K562 (cell line): ENCODE measurements at regions not wholly inside any gene's neighbourhood (a gene's known extent, or its start where the extent isn't known, plus 50 kb on each side); places are given as distances from the start of the nearest gene placed in this dataset.

ENCODE experiments used
- ATAC-seq: fragments of 200-7000 bp; cut with Tn5 transposase; 3 replicates; pipeline ENCODE4 v1.9.1; 2020; ENCODE audit warnings: moderate library complexity
- BruUV-seq: library from RNA; stranded (reverse); fragments of 400-500 nt; replicated peaks from 2 replicates; lab custom pipeline; 2021; lab: Mats Ljungman, UMichigan
- CTCF ChIA-PET: fragments of 300-600 bp; formaldehyde crosslinking; extraction: SDS; loops from one replicate; lab custom pipeline; 2021; ENCODE audit warnings: low intra/inter-chr PET ratio; lab: Yijun Ruan, JAX
- POLR2A ChIA-PET: fragments of 300-600, 350-650 bp; sonication (Branson Sonifier 250); formaldehyde crosslinking; extraction: SDS; loops from one replicate; lab custom pipeline; 2021; ENCODE audit warnings: antibody characterized with exemption, inconsistent platforms; lab: Yijun Ruan, JAX
- DNase-seq, 4 experiments: peaks; one replicate each; pipeline versions ENCODE4 v3.0.0 to v3.0.0-alpha.2; 2011 to 2018; ENCODE audit warnings: low spot score in 3 of 4, mixed read lengths in 3 of 4; ENCODE audit errors: extremely low read depth in 1 of 4
- FAIRE-seq: peaks from 2 replicates; lab custom pipeline; 2011; peaks lifted over from hg19 to GRCh38; lab: Jason Lieb, UNC
- H2AFZ ChIP-seq: 2 replicates; pipeline ENCODE4 v1.6.0; 2011; ENCODE audit warnings: low read depth, low read length, control low read depth, inconsistent platforms
- H3K27ac ChIP-seq: fragments of 200-600 bp; 3 replicates; pipeline ENCODE4 v1.8.0; 2011; ENCODE audit warnings: low read depth, mild to moderate bottlenecking, control low read depth, inconsistent platforms, low read length, moderate library complexity, mixed read lengths; ENCODE audit errors: extremely low read depth
- H3K27me3 ChIP-seq, 2 experiments: fragments of 300-600 bp in 1 of 2; 2 replicates in 1 of 2; 3 replicates in 1 of 2; pipeline versions ENCODE4 v1.6.0 to v1.8.0; 2011; ENCODE audit warnings: inconsistent platforms in 2 of 2, low read length in 2 of 2, mild to moderate bottlenecking in 1 of 2, mixed read lengths in 1 of 2, moderate library complexity in 1 of 2; ENCODE audit not compliant: control insufficient read depth in 2 of 2, insufficient read depth in 2 of 2
- H3K36me3 ChIP-seq: fragments of 300-600 bp; 3 replicates; pipeline ENCODE4 v1.8.0; 2011; ENCODE audit warnings: mild to moderate bottlenecking, low read length, inconsistent platforms; ENCODE audit not compliant: control insufficient read depth, insufficient read depth
- H3K4me1 ChIP-seq, 2 experiments: fragments of 200-600 bp in 1 of 2; replicated peaks in 1 of 2; 2 replicates in 1 of 2; 3 replicates in 1 of 2; pipeline versions ENCODE4 v1.5.1 to v1.8.0; 2011; ENCODE audit warnings: inconsistent platforms in 2 of 2, low read length in 2 of 2, mild to moderate bottlenecking in 1 of 2, mixed read lengths in 1 of 2, moderate library complexity in 1 of 2; ENCODE audit not compliant: control insufficient read depth in 2 of 2, insufficient read depth in 2 of 2
- H3K4me2 ChIP-seq: 2 replicates; pipeline ENCODE4 v1.6.1; 2011; ENCODE audit warnings: low read length, control low read depth, inconsistent platforms, mixed read lengths; ENCODE audit not compliant: insufficient read depth
- H3K4me3 ChIP-seq: fragments of 200-600 bp; sonication (generic), shearing (Covaris generic); 2 replicates; pipeline ENCODE4 v1.5.1; 2016; ENCODE audit warnings: control low read depth, inconsistent platforms
- H3K79me2 ChIP-seq: fragments of 200-600 bp; 3 replicates; pipeline ENCODE4 v1.8.0; 2011; ENCODE audit warnings: low read length, inconsistent platforms; ENCODE audit not compliant: control insufficient read depth, insufficient read depth
- H3K9ac ChIP-seq, 2 experiments: 2 replicates each; pipeline versions ENCODE4 v1.6.0 to v1.6.1; 2011; ENCODE audit warnings: low read depth in 2 of 2, low read length in 2 of 2, control low read depth in 1 of 2, inconsistent platforms in 1 of 2, mild to moderate bottlenecking in 1 of 2, mixed read lengths in 1 of 2; ENCODE audit not compliant: insufficient read depth in 1 of 2
- H3K9me1 ChIP-seq: one replicate; pipeline ENCODE4 v1.6.0; 2011; ENCODE audit warnings: inconsistent platforms, mild to moderate bottlenecking, low read length, moderate library complexity; ENCODE audit not compliant: control insufficient read depth, insufficient read depth
- H3K9me3 ChIP-seq: replicated peaks from 2 replicates; pipeline ENCODE4 v1.5.1; 2011; ENCODE audit warnings: low read depth, low read length, inconsistent platforms; ENCODE audit not compliant: control insufficient read depth, insufficient read depth
- H4K20me1 ChIP-seq: replicated peaks from 2 replicates; pipeline ENCODE4 v1.6.1; 2011; ENCODE audit warnings: low read length, inconsistent platforms, mixed read lengths; ENCODE audit not compliant: control insufficient read depth, insufficient read depth
- ARID1B ChIP-seq: fragments of 450-650 bp; IDR thresholded peaks from 2 replicates; pipeline ENCODE4 v1.6.1; 2016; ENCODE audit warnings: antibody characterized with exemption, mild to moderate bottlenecking, inconsistent platforms
- EHMT2 ChIP-seq: fragments of 450-650 bp; IDR thresholded peaks from 2 replicates; pipeline ENCODE4 v1.6.1; 2018; ENCODE audit warnings: antibody characterized with exemption
- ETV6 ChIP-seq, 3 experiments: fragments of 150-350 bp in 1 of 3; sonication (generic) in 1 of 3; formaldehyde crosslinking in 1 of 3; IDR thresholded peaks; 2 replicates each; pipeline versions ENCODE4 v1.6.1 to v1.8.0; 2014 to 2022; ENCODE audit warnings: borderline replicate concordance in 2 of 3, low read depth in 2 of 3, antibody characterized with exemption in 1 of 3, low read length in 1 of 3, mild to moderate bottlenecking in 1 of 3, missing genetic modification reagents in 1 of 3
- KAT7 ChIP-seq: sonication (generic); formaldehyde crosslinking; IDR thresholded peaks from 2 replicates; pipeline ENCODE4 v1.8.0; 2022; ENCODE audit warnings: missing genetic modification reagents, mild to moderate bottlenecking, borderline replicate concordance
- KLF1 ChIP-seq: fragments of 450-650 bp; IDR thresholded peaks from 2 replicates; pipeline ENCODE4 v1.6.1; 2016; ENCODE audit warnings: missing genetic modification characterization, missing compliant biosample characterization
- PTRF ChIP-seq: fragments of 450-650 bp; IDR thresholded peaks from 2 replicates; pipeline ENCODE4 v1.6.1; 2016; ENCODE audit warnings: mild to moderate bottlenecking, missing genetic modification characterization, missing compliant biosample characterization
- ZNF174 ChIP-seq: fragments of 250-450 bp; sonication (Bioruptor Pico); IDR thresholded peaks from 2 replicates; pipeline ENCODE4 v1.4.0; 2020; ENCODE audit warnings: mild to moderate bottlenecking
- ZNF212 ChIP-seq: fragments of 450-650 bp; formaldehyde crosslinking; IDR thresholded peaks from 2 replicates; pipeline ENCODE4 v1.4.0; 2020; ENCODE audit warnings: mild to moderate bottlenecking
- ZNF780A ChIP-seq: fragments of 250-450 bp; sonication (Bioruptor Pico); IDR thresholded peaks from 2 replicates; pipeline ENCODE4 v1.5.0; 2021; ENCODE audit warnings: mild to moderate bottlenecking
- WGBS: fragments of 100-300 bp; shearing (Covaris generic); methylation state at CpG from one replicate; pipeline ENCODE4 v1.1.6; 2016; ENCODE audit warnings: low coverage, mixed read lengths; ENCODE audit not compliant: insufficient coverage; ENCODE audit errors: missing lambda C conversion rate; 5-methylcytosine and 5-hydroxymethylcytosine counted together
- in situ Hi-C: fragments of 300-500 bp; cut with MboI; formaldehyde crosslinking; loops from 4 replicates; pipeline ENCODE4 v1.15.0; 2018; ENCODE audit warnings: inconsistent platforms, mixed read lengths
- intact Hi-C: fragments of 100-400 bp; cut with micrococcal nuclease; formaldehyde crosslinking; loops from 2 replicates; pipeline ENCODE4 v1.14.2; 2022
- TF ChIP-seq, protein P1 (sequence below), 2 experiments: fragments of 450-650 bp in 1 of 2; IDR thresholded peaks; 2 replicates each; pipeline ENCODE4 v1.6.1; 2011 to 2017; ENCODE audit warnings: low read depth in 2 of 2, antibody characterized with exemption in 1 of 2, borderline replicate concordance in 1 of 2, low read length in 1 of 2, mild to moderate bottlenecking in 1 of 2, mixed read lengths in 1 of 2; ENCODE audit not compliant: control insufficient read depth in 1 of 2

DNA sequence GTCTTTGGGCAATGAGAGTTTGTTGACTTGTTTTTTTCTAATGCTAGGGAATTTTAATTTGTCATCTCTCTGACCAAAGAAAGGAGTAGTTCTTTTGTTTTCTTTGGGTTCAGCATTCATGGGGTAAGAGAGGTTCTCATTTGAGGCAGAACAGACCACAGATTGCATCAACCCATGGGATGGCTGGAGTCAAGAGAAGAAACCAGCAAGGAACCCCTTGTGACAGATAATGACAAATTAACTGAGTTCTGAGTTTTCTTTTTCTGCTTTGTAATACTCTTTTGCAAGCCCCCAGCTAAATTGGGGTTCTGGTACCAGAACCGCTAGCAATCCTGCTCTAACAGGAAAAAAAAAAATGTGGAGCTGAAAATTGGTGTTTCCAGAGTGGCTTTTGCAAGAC lies 864.1 kb downstream of the DIAPH3 start:
- in situ Hi-C loops: no loop called here
- H3K79me2 ChIP-seq: no peaks in the 10 kb centered on the region
- 17% methylated on average over 1 of the region's 1 CpG for WGBS
- H3K9me3 ChIP-seq: no peaks in the 10 kb centered on the region
- H3K4me2 ChIP-seq: no peak overlapping the region
- H3K4me1 ChIP-seq: no peaks in the 10 kb centered on the region; a peak in 2 of 5 replicates
- intact Hi-C loops: no loop called here
- no peaks in the 10 kb centered on the region for H4K20me1 ChIP-seq
- FAIRE-seq (no peak), ATAC-seq (no peak), DNase-seq (no peak)
- no peak overlapping the region for H3K4me3 ChIP-seq
- CTCF ChIA-PET: no interaction called here
- no TSS peak for BruUV-seq
- no peak overlapping the region for H3K27ac ChIP-seq
- no peak overlapping the region for H3K9ac ChIP-seq
- POLR2A ChIA-PET: no interaction called here
- H3K9me1 ChIP-seq: no peaks in the 10 kb centered on the region
- H3K27me3 ChIP-seq: no peaks in the 10 kb centered on the region
- H3K36me3 ChIP-seq: no peaks in the 10 kb centered on the region
- TF ChIP-seq ZNF780A (no peak), KLF1 (tag) (no peak), EHMT2 (no peak), ZNF174 (CRISPR knock-in tag) (no peak), KAT7 (no peak), ARID1B (no peak), PTRF (no peak), ETV6 (IDR thresholded peaks at IDR 0.05; ENCODE audit: borderline replicate concordance in 1 of 2, low read depth in 2 of 2, low read length in 1 of 2) (no peak), ETV6 (CRISPR knock-in tag; IDR thresholded peaks at IDR 0.05; ENCODE audit: borderline replicate concordance) (no peak), ZNF212 (CRISPR knock-in tag) (no peak)
- TF ChIP-seq, protein P1, sequence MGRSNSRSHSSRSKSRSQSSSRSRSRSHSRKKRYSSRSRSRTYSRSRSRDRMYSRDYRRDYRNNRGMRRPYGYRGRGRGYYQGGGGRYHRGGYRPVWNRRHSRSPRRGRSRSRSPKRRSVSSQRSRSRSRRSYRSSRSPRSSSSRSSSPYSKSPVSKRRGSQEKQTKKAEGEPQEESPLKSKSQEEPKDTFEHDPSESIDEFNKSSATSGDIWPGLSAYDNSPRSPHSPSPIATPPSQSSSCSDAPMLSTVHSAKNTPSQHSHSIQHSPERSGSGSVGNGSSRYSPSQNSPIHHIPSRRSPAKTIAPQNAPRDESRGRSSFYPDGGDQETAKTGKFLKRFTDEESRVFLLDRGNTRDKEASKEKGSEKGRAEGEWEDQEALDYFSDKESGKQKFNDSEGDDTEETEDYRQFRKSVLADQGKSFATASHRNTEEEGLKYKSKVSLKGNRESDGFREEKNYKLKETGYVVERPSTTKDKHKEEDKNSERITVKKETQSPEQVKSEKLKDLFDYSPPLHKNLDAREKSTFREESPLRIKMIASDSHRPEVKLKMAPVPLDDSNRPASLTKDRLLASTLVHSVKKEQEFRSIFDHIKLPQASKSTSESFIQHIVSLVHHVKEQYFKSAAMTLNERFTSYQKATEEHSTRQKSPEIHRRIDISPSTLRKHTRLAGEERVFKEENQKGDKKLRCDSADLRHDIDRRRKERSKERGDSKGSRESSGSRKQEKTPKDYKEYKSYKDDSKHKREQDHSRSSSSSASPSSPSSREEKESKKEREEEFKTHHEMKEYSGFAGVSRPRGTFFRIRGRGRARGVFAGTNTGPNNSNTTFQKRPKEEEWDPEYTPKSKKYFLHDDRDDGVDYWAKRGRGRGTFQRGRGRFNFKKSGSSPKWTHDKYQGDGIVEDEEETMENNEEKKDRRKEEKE (IDR thresholded peaks at IDR 0.05; ENCODE audit: borderline replicate concordance in 1 of 2, control insufficient read depth in 1 of 2, low read depth in 2 of 2, low read length in 1 of 2): no peak
- peak overlapping the region; percentile 78 for H2AFZ ChIP-seq
